ENCODE measurements at regions not wholly inside any gene's neighbourhood (a gene's known extent, or its start where the extent isn't known, plus 50 kb on each side); places are given as distances from the start of the nearest gene placed in this dataset.
A peak's percentile ranks its signal among the peaks of the same experiment; 100 is the strongest.

DNA sequence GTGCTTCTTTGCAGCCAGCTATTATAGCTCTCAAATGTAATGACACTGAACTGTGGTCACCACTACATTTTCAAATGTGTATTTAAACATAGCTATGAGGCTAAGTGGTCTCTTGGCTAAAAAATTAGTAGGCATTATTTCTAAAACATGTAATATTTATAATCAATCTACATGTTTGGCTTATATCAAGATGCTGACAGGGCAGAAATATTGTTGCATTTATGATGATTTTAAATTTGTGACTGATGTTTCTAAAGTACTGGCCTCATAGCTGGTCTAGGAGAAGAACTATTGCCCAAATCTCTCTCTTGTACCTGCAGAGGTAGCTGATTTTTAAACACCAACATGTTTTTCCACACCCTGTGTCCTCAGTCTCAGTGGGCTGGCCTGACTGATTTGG lies 298.2 kb downstream of the PAX1 start:
- DNase-seq (ENCODE audit: low spot score) = no peak
- Mint-ChIP-seq H3K36me3 (ENCODE audit: low read depth) (no peaks in the 10 kb centered on the region), H3K27me3 (ENCODE audit: low read depth) (no peaks in the 10 kb centered on the region), H3K9me3 (ENCODE audit: low read depth) (peaks cover 12% of the 10 kb centered on the region), H3K4me3 (ENCODE audit: unreplicated experiment) (no peak overlapping the region), H3K27ac (ENCODE audit: unreplicated experiment) (no peak overlapping the region), H3K4me1 (ENCODE audit: low read depth) (no peaks in the 10 kb centered on the region)
- TF ChIP-seq, protein P1, sequence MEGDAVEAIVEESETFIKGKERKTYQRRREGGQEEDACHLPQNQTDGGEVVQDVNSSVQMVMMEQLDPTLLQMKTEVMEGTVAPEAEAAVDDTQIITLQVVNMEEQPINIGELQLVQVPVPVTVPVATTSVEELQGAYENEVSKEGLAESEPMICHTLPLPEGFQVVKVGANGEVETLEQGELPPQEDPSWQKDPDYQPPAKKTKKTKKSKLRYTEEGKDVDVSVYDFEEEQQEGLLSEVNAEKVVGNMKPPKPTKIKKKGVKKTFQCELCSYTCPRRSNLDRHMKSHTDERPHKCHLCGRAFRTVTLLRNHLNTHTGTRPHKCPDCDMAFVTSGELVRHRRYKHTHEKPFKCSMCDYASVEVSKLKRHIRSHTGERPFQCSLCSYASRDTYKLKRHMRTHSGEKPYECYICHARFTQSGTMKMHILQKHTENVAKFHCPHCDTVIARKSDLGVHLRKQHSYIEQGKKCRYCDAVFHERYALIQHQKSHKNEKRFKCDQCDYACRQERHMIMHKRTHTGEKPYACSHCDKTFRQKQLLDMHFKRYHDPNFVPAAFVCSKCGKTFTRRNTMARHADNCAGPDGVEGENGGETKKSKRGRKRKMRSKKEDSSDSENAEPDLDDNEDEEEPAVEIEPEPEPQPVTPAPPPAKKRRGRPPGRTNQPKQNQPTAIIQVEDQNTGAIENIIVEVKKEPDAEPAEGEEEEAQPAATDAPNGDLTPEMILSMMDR (IDR thresholded peaks at IDR 0.05) = no peak

DNA sequence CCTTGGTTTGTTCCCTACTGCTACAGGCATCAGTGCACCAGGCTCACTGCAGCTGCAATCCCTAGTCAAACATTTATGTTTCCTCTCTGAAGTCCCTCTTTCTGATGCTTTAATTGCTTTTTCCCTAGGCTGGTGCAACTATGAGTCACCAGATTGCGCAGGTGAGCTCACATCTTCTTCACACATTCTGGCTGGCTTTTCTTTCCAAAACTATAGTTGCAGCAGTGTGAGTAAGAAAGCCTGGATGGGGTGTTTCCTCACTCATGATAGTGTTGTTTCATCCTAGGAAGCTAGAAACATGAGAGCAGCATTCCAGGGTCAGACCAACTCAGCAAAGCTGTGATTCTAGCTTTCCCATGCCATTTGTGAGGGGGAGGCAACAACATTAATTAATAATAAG lies 296.4 kb downstream of the PAX1 start:
- Mint-ChIP-seq H3K27me3 (ENCODE audit: low read depth) (no peaks in the 10 kb centered on the region), H3K9me3 (ENCODE audit: low read depth) (peaks cover 8% of the 10 kb centered on the region), H3K4me3 (ENCODE audit: unreplicated experiment) (no peak overlapping the region), H3K36me3 (ENCODE audit: low read depth) (no peaks in the 10 kb centered on the region), H3K27ac (ENCODE audit: unreplicated experiment) (no peak overlapping the region), H3K4me1 (ENCODE audit: low read depth) (no peaks in the 10 kb centered on the region)
- no peak for DNase-seq (ENCODE audit: low spot score)
- TF ChIP-seq, protein P1 (IDR thresholded peaks at IDR 0.05) = no peak

DNA sequence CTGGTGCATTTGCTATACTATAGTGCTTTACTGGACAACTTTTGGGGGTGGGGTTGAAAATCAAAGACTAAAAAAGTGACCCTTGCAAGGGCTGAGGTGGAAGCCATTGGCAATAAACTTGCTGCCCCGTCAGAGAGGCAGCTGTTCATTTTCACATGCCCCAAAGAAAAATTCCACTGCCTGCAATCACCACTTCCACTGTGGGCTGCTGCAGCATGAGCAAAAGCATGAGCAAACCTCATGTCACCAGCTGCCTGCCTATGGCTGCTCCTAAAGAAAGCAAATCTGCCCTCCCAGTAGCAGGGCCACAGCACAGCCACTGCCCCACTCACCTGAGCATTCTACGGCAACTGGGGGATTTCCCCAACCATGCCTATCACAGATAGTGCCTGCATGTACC lies 290.0 kb downstream of the PAX1 start:
- no peaks in the 10 kb centered on the region for H3K36me3 Mint-ChIP-seq (ENCODE audit: low read depth)
- TF ChIP-seq, protein P1 (IDR thresholded peaks at IDR 0.05) = no peak
- no peaks in the 10 kb centered on the region for H3K27me3 Mint-ChIP-seq (ENCODE audit: low read depth)
- DNase-seq (ENCODE audit: low spot score) = no peak
- H3K4me1 Mint-ChIP-seq (ENCODE audit: low read depth) = no peaks in the 10 kb centered on the region
- peaks cover 16% of the 10 kb centered on the region for H3K9me3 Mint-ChIP-seq (ENCODE audit: low read depth)
- H3K4me3 Mint-ChIP-seq (ENCODE audit: unreplicated experiment) = no peak overlapping the region
- no peak overlapping the region for H3K27ac Mint-ChIP-seq (ENCODE audit: unreplicated experiment)

DNA sequence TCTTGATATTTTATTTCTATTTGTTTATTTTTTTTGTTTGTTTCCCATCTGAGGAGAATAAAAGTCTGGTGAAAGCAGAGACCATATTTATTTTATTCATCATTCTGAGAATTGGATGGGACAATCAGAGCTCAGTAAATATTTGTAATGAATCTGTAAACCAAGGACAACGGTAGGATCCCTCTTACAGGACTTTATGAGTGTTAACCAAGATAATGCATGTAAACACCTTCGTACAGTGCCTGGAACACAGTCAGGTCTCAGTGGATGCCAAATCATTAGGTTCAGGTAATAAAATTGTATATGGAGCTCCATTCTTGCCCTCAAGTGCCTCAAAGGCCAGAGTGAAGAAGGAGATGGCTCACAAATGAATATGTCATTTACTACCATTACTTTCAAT lies 288.7 kb downstream of the PAX1 start:
- no peak for DNase-seq (ENCODE audit: low spot score)
- H3K27ac Mint-ChIP-seq (ENCODE audit: unreplicated experiment) = no peak overlapping the region
- H3K4me1 Mint-ChIP-seq (ENCODE audit: low read depth) = no peaks in the 10 kb centered on the region
- TF ChIP-seq, protein P1 (IDR thresholded peaks at IDR 0.05) = no peak
- H3K27me3 Mint-ChIP-seq (ENCODE audit: low read depth) = no peaks in the 10 kb centered on the region
- no peak overlapping the region for H3K4me3 Mint-ChIP-seq (ENCODE audit: unreplicated experiment)
- H3K36me3 Mint-ChIP-seq (ENCODE audit: low read depth) = no peaks in the 10 kb centered on the region
- H3K9me3 Mint-ChIP-seq (ENCODE audit: low read depth) = peaks cover 14% of the 10 kb centered on the region

DNA sequence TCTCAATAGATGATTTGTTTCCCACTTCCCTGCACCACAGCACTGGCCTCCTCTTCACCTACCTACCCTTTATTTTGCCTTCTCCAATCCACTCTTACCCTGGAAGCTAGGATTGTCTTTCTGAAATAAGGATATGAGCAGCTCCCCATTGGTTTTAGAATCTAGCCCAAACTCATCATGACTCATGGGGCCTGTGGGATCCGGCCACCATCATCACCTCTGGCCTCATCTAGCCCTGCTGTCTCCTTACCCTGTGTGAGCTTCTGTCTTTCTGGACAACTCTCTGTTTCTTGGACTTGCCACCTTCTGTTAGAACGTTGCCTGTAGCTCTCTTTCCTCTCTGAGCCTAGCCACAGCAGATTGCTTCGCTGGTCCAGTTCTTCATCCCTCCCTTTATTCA lies 277.1 kb downstream of the PAX1 start:
- peak overlapping the region; percentile 27 for H3K27ac Mint-ChIP-seq (ENCODE audit: unreplicated experiment)
- no peaks in the 10 kb centered on the region for H3K36me3 Mint-ChIP-seq (ENCODE audit: low read depth)
- H3K9me3 Mint-ChIP-seq (ENCODE audit: low read depth) = peaks cover 39% of the 10 kb centered on the region
- TF ChIP-seq, protein P1 (IDR thresholded peaks at IDR 0.05) = no peak
- no peak overlapping the region for H3K4me3 Mint-ChIP-seq (ENCODE audit: unreplicated experiment)
- H3K27me3 Mint-ChIP-seq (ENCODE audit: low read depth) = no peaks in the 10 kb centered on the region
- peaks cover 21% of the 10 kb centered on the region for H3K4me1 Mint-ChIP-seq (ENCODE audit: low read depth)
- DNase-seq (ENCODE audit: low spot score) = no peak
